Activated naive CD4-positive, alpha-beta T cell treated with anti-CD3 and anti-CD28 coated beads, Interleukin-2, amount 10 ng/mL, durations not matched to agents 7 days and 5 days (primary cell): ENCODE measurements at regions not wholly inside any gene's neighbourhood (a gene's known extent, or its start where the extent isn't known, plus 50 kb on each side); places are given as distances from the start of the nearest gene placed in this dataset.

Experiments
- CTCF ChIA-PET: fragments of 350-600 bp; sonication (Branson Sonifier 250); formaldehyde crosslinking; loops from one replicate; lab custom pipeline; 2021; ENCODE audit warnings: antibody characterized with exemption; lab: Charles Lee
- DNase-seq: peaks from one replicate; pipeline ENCODE4 v3.0.0-alpha.2; 2020
- H3K27ac Mint-ChIP-seq: one replicate; pipeline ENCODE4 v1.8.0; 2021; ENCODE audit warnings: mild to moderate bottlenecking, moderate library complexity, mixed read lengths
- H3K27me3 Mint-ChIP-seq: one replicate; pipeline ENCODE4 v1.8.0; 2021; ENCODE audit warnings: mild to moderate bottlenecking, mixed read lengths
- H3K36me3 Mint-ChIP-seq: one replicate; pipeline ENCODE4 v1.8.0; 2021; ENCODE audit warnings: mixed read lengths
- H3K4me1 Mint-ChIP-seq: one replicate; pipeline ENCODE4 v1.8.0; 2021; ENCODE audit warnings: mixed read lengths
- H3K4me3 Mint-ChIP-seq: one replicate; pipeline ENCODE4 v1.8.0; 2021; ENCODE audit warnings: mild to moderate bottlenecking, moderate library complexity, mixed read lengths
- H3K9me3 Mint-ChIP-seq: one replicate; pipeline ENCODE4 v1.8.0; 2021; ENCODE audit warnings: mixed read lengths

DNA sequence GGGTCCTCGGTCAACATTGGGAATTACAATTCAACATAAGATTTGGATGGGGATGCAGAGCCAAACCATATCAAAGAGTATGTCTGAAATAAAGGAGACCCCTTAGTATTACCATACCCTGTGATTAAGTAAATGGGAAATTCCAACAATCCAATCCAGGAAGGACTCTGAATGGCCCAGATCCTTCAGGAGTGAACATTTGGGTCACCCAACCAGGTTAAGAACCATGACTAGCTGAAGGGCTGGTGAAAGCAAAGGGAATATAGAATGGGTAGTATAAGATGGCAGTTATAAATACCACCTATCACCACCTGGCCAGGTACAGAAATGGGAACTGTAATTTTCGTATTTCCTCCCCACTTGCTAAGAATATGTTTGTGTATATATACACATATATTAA lies 114.4 kb upstream of the CCDC196 start:
- Mint-ChIP-seq H3K27ac (no peak overlapping the region), H3K27me3 (no peaks in the 10 kb centered on the region), H3K36me3 (no peaks in the 10 kb centered on the region), H3K4me1 (no peaks in the 10 kb centered on the region), H3K4me3 (no peak overlapping the region), H3K9me3 (no peaks in the 10 kb centered on the region)
- CTCF ChIA-PET: no interaction called here
- no peak for DNase-seq

GRCh38 chr14:66375046-66375964 lies 110.9 kb upstream of the CCDC196 start:
- H3K36me3 Mint-ChIP-seq: no peaks in the 10 kb centered on the region
- CTCF ChIA-PET: interaction anchor here (1.4 kb wide), 1 partner anchor 16 kb away, joined by 6 read pairs; no protein-coding TSS in a partner anchor
- no peaks in the 10 kb centered on the region for H3K4me1 Mint-ChIP-seq
- no peak overlapping the region for H3K4me3 Mint-ChIP-seq
- no peaks in the 10 kb centered on the region for H3K9me3 Mint-ChIP-seq
- no peak for DNase-seq
- H3K27me3 Mint-ChIP-seq: no peaks in the 10 kb centered on the region
- H3K27ac Mint-ChIP-seq: no peak overlapping the region

- H3K36me3 Mint-ChIP-seq: no peaks in the 10 kb centered on the region
- H3K9me3 Mint-ChIP-seq: no peaks in the 10 kb centered on the region
- DNase-seq: no peak
- H3K27ac Mint-ChIP-seq: no peak overlapping the region
- no peak overlapping the region for H3K4me3 Mint-ChIP-seq
- peaks cover 6% of the 10 kb centered on the region for H3K27me3 Mint-ChIP-seq
- no peaks in the 10 kb centered on the region for H3K4me1 Mint-ChIP-seq
- CTCF ChIA-PET: interaction anchor here (0.7 kb wide), 1 partner anchor 997 kb away, joined by 3 read pairs; no protein-coding TSS in a partner anchor
These were observed 108.6 kb upstream of the CCDC196 start for GRCh38 chr14:66377574-66377973.

DNA sequence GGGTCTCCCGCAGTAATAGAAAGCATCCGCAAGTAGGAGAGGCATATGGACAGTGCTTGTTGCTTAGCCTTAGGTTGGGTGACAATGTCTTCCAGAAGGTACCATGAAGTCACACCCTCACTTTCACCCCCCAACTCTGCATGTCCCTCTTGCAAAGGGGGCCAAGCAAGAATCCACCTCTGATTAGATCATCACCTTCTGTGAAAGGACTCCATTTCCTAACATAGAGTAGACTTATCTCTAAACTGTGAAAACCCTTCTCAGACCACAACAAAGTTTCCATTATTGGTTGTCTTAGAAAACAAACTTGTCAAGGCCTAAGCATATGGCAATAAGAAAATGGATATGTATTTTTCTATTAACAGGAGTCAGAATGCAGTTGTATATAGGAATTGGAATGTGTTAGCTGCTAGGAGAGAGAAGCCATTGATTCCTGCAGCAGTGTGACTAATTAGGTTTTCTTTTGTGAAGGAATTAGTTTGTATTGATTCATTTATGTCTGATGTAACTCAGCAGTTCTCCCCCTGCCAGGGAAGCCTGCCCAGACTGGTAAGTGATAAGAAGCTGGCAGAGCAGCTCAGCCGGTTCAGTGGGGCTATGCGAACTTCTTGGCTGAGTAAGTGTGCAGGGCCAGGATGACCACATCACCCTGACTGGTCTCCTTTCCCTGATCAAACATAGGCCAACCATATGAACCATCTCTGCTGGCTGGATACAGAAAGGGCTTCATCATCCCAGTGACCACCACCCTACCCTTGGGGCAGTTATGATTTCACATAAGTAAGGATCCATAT lies 107.3 kb upstream of the CCDC196 start:
- no peak overlapping the region for H3K4me3 Mint-ChIP-seq
- no peak for DNase-seq
- peaks cover 6% of the 10 kb centered on the region for H3K27me3 Mint-ChIP-seq
- CTCF ChIA-PET: no interaction called here
- no peaks in the 10 kb centered on the region for H3K9me3 Mint-ChIP-seq
- no peak overlapping the region for H3K27ac Mint-ChIP-seq
- no peaks in the 10 kb centered on the region for H3K4me1 Mint-ChIP-seq
- H3K36me3 Mint-ChIP-seq: no peaks in the 10 kb centered on the region

GRCh38 chr14:66380143-66380542 lies 106.0 kb upstream of the CCDC196 start:
- no peak overlapping the region for H3K4me3 Mint-ChIP-seq

DNA sequence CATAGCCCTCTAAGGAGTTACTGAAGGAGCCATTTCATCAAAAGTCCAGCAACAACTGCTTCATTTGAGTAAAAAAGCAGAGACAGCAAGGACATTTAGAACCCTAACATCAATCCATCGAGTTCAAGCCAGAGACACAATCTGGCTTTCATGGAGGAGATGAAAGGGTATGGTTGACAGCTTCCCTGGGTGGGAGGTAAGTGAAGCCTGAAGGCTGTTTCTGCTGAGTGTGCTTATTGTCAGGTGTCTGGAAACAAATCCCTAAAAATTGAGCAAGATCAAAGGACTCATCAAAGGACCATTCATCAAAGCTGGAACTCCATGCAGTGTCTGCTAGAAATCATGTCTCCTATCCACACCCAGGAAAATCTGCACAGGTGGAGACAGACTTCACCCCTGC lies 104.4 kb upstream of the CCDC196 start:
- Mint-ChIP-seq H3K27ac (no peak overlapping the region), H3K36me3 (no peaks in the 10 kb centered on the region), H3K27me3 (peaks cover 6% of the 10 kb centered on the region), H3K4me3 (no peak overlapping the region), H3K4me1 (no peaks in the 10 kb centered on the region), H3K9me3 (no peaks in the 10 kb centered on the region)
- CTCF ChIA-PET: interaction anchor here (1.1 to 1.9 kb wide), 2 partner anchors 13 to 19 kb away, joined by 3 to 5 read pairs; no protein-coding TSS in a partner anchor
- no peak for DNase-seq

More at GRCh38 chr14:66380143-66380542, 106.0 kb upstream of the CCDC196 start:
- CTCF ChIA-PET: interaction anchor here (0.8 kb wide), 1 partner anchor 15 kb away, joined by 3 read pairs; no protein-coding TSS in a partner anchor
- peaks cover 6% of the 10 kb centered on the region for H3K27me3 Mint-ChIP-seq
- no peaks in the 10 kb centered on the region for H3K9me3 Mint-ChIP-seq
- DNase-seq: no peak
- no peaks in the 10 kb centered on the region for H3K4me1 Mint-ChIP-seq
- H3K36me3 Mint-ChIP-seq: no peaks in the 10 kb centered on the region
- H3K27ac Mint-ChIP-seq: no peak overlapping the region

GRCh38 chr14:66383257-66383656 lies 102.9 kb upstream of the CCDC196 start:
- Mint-ChIP-seq H3K4me1 (no peaks in the 10 kb centered on the region), H3K27me3 (peaks cover 6% of the 10 kb centered on the region), H3K4me3 (no peak overlapping the region), H3K27ac (no peak overlapping the region), H3K9me3 (no peaks in the 10 kb centered on the region), H3K36me3 (no peaks in the 10 kb centered on the region)
- CTCF ChIA-PET: no interaction called here
- DNase-seq: no peak

- Mint-ChIP-seq H3K27ac (no peak overlapping the region), H3K9me3 (no peaks in the 10 kb centered on the region), H3K4me3 (no peak overlapping the region), H3K4me1 (no peaks in the 10 kb centered on the region), H3K36me3 (no peaks in the 10 kb centered on the region), H3K27me3 (peaks cover 6% of the 10 kb centered on the region)
- no peak for DNase-seq
- CTCF ChIA-PET: no interaction called here
These were observed 102.4 kb upstream of the CCDC196 start for GRCh38 chr14:66383771-66384170.

- CTCF ChIA-PET: interaction anchor here (1.0 kb wide), 1 partner anchor 29 kb away, joined by 3 read pairs; no protein-coding TSS in a partner anchor
- Mint-ChIP-seq H3K27ac (no peak overlapping the region), H3K9me3 (no peaks in the 10 kb centered on the region), H3K27me3 (peaks cover 4% of the 10 kb centered on the region), H3K4me1 (no peaks in the 10 kb centered on the region), H3K36me3 (no peaks in the 10 kb centered on the region), H3K4me3 (no peak overlapping the region)
- DNase-seq: no peak
These were observed 97.7 kb upstream of the CCDC196 start for GRCh38 chr14:66388516-66388915.

DNA sequence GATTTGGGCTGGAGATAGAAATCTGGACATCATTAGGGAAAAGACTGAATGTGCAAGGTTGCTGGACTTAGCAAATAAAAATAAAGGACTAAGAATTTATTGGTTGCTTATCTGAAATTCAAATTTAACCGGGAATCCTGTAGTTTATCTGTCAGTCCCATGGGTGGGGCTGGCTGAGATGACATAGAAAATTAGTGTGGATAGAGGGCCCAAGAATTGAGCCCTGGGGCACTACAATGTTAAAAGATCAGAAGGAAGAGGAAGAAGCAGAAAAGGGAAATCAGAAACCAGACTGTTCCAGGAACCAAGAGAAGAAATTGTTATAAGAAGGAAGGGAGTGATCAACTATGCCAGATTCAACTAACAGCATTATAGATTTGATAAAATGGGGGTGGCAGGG lies 96.7 kb upstream of the CCDC196 start:
- no peak for DNase-seq
- no peaks in the 10 kb centered on the region for H3K36me3 Mint-ChIP-seq
- CTCF ChIA-PET: interaction anchor here (1.0 kb wide), 1 partner anchor 30 kb away, joined by 3 read pairs; no protein-coding TSS in a partner anchor
- H3K4me3 Mint-ChIP-seq: no peak overlapping the region
- H3K9me3 Mint-ChIP-seq: no peaks in the 10 kb centered on the region
- H3K4me1 Mint-ChIP-seq: no peaks in the 10 kb centered on the region
- H3K27ac Mint-ChIP-seq: no peak overlapping the region
- peaks cover 4% of the 10 kb centered on the region for H3K27me3 Mint-ChIP-seq

- peaks cover 4% of the 10 kb centered on the region for H3K27me3 Mint-ChIP-seq
- CTCF ChIA-PET: interaction anchor here (1.0 to 2.4 kb wide), 10 partner anchors 9 to 434 kb away, joined by 3 to 56 read pairs (median 4); no protein-coding TSS in a partner anchor
- no peak overlapping the region for H3K27ac Mint-ChIP-seq
- peaks cover 6% of the 10 kb centered on the region for H3K4me1 Mint-ChIP-seq
- no peaks in the 10 kb centered on the region for H3K9me3 Mint-ChIP-seq
- peak; percentile 50 for DNase-seq
- no peak overlapping the region for H3K4me3 Mint-ChIP-seq
- H3K36me3 Mint-ChIP-seq: no peaks in the 10 kb centered on the region
These were observed 90.9 kb upstream of the CCDC196 start for GRCh38 chr14:66395300-66395699.

- Mint-ChIP-seq H3K4me3 (no peak overlapping the region), H3K4me1 (peaks cover 6% of the 10 kb centered on the region), H3K9me3 (no peaks in the 10 kb centered on the region), H3K36me3 (no peaks in the 10 kb centered on the region), H3K27me3 (peaks cover 4% of the 10 kb centered on the region), H3K27ac (no peak overlapping the region)
- DNase-seq: no peak
- CTCF ChIA-PET: interaction anchor here (1.2 to 2.4 kb wide), 5 partner anchors 12 to 435 kb away, joined by 4 to 56 read pairs (median 4); no protein-coding TSS in a partner anchor
These were observed 90.0 kb upstream of the CCDC196 start for GRCh38 chr14:66396164-66396563.

- no peaks in the 10 kb centered on the region for H3K9me3 Mint-ChIP-seq
- no peak overlapping the region for H3K4me3 Mint-ChIP-seq
- no peaks in the 10 kb centered on the region for H3K36me3 Mint-ChIP-seq
- CTCF ChIA-PET: interaction anchor here (1.4 kb wide), 1 partner anchor 39 kb away, joined by 10 read pairs; no protein-coding TSS in a partner anchor
- H3K27me3 Mint-ChIP-seq: no peaks in the 10 kb centered on the region
- DNase-seq: no peak
- H3K27ac Mint-ChIP-seq: no peak overlapping the region
- peaks cover 6% of the 10 kb centered on the region for H3K4me1 Mint-ChIP-seq
These were observed 87.7 kb upstream of the CCDC196 start for GRCh38 chr14:66398437-66398836.
